ENCODE measurements at regions not wholly inside any gene's neighbourhood (a gene's known extent, or its start where the extent isn't known, plus 50 kb on each side); places are given as distances from the start of the nearest gene placed in this dataset.

DNA sequence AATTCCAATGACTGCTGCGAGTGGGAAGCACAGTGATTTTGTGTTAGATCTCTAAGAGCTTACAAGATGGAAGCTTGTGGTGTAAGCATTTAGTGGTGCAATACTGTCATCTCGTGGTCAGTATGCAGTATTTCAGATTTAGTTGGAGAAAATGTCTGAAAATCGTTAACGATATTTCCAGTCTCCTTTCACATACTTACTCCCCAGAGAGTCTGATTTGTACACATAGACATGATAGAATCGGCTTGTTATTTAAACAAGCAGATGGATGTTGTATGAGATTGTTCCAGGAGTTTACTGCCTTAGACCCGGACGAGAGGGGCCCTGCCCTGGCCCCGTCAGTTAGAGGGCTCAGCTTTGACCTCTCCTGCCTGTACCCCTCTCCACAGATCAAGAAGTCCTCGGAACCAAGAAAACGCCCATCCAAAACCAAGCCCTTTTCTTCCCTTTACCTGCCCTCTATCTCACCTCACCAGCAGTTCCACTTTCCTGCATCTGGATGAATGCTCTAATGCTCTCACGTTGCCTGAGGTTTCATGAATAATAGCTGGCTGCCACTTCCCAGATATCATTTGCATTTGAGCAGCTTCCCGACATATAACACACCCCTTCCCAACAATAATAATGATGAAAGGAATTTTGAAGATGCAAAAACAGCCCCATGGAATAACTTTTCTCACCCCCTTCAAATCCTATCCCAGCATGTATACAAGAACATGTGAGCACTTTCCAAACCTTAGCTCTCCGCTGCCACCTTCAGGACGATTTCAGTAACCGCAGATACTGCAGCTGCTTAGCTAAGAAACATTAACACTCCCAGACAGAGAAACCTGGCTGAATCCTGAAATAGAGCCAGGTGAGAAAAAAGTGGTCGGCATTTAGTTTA, 247.3 kb downstream of the LTN1 start:
- no peak overlapping the region for H3K27ac ChIP-seq
- CTCF ChIA-PET: interaction anchor here (0.5 to 2.0 kb wide), 37 partner anchors 10 to 1982 kb away, joined by 3 to 15 read pairs (median 4); no protein-coding TSS in a partner anchor
- POLR2A ChIA-PET (ENCODE audit: low non-redundant PET): no interaction called here

DNA sequence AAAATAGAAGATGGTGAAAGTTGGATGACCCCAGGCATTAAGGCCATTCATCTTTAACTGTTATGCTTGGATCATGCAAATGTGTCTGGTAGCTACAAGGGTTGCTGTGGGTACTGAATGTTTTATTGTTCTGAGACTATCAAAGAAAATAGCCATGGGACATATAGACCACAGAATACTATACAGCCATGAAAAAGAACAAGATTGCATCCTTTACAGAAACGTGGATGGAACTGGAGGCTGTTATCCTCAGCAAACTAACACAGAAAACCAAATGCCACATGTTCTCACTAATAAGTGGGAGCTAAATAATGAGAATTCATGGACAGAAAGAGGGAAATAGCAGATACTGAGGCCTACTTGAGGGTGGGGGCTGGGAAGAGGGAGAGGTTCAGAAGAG, 249.0 kb downstream of the LTN1 start:
- TF ChIP-seq, protein P1, sequence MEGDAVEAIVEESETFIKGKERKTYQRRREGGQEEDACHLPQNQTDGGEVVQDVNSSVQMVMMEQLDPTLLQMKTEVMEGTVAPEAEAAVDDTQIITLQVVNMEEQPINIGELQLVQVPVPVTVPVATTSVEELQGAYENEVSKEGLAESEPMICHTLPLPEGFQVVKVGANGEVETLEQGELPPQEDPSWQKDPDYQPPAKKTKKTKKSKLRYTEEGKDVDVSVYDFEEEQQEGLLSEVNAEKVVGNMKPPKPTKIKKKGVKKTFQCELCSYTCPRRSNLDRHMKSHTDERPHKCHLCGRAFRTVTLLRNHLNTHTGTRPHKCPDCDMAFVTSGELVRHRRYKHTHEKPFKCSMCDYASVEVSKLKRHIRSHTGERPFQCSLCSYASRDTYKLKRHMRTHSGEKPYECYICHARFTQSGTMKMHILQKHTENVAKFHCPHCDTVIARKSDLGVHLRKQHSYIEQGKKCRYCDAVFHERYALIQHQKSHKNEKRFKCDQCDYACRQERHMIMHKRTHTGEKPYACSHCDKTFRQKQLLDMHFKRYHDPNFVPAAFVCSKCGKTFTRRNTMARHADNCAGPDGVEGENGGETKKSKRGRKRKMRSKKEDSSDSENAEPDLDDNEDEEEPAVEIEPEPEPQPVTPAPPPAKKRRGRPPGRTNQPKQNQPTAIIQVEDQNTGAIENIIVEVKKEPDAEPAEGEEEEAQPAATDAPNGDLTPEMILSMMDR (conservative IDR thresholded peaks at IDR 0.05; ENCODE audit: low read depth): no peak
- CTCF ChIA-PET: interaction anchor here (0.6 kb wide), 2 partner anchors 12 to 280 kb away, joined by 4 to 5 read pairs; no protein-coding TSS in a partner anchor
- no peak for DNase-seq (ENCODE audit: low spot score)
- POLR2A ChIA-PET (ENCODE audit: low non-redundant PET): no interaction called here
- no peak overlapping the region for H3K27ac ChIP-seq

More for the DNA sequence above, 247.3 kb downstream of the LTN1 start:
- DNase-seq (ENCODE audit: low spot score): peak; percentile 61
- TF ChIP-seq, protein P1 (conservative IDR thresholded peaks at IDR 0.05; ENCODE audit: low read depth): peak; percentile 82

DNA sequence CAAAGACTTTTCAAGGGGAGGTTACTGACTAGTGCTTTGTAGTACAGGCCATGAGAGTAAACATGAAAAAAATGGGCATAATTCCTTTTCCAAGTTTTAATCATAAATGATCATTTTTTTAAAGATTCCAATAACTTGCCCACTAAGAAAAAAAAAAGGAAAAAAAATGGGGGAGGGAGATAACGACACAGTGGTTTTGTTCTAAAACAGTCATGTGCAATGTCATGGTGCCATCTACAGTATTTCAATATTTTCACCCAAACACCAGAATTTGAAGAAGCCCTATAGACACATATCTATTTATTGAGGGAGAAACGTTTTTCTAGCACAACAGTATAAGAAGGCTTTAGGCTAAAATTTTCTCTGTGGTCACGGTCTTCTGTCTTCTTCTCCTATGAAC, 250.2 kb downstream of the LTN1 start:
- peak; percentile 30 for DNase-seq (ENCODE audit: low spot score)
- ChIA-PET POLR2A (ENCODE audit: low non-redundant PET) (no interaction called here), CTCF (no interaction called here)
- H3K27ac ChIP-seq: no peak overlapping the region
- TF ChIP-seq, protein P1 (conservative IDR thresholded peaks at IDR 0.05; ENCODE audit: low read depth): peak; percentile 23

DNA sequence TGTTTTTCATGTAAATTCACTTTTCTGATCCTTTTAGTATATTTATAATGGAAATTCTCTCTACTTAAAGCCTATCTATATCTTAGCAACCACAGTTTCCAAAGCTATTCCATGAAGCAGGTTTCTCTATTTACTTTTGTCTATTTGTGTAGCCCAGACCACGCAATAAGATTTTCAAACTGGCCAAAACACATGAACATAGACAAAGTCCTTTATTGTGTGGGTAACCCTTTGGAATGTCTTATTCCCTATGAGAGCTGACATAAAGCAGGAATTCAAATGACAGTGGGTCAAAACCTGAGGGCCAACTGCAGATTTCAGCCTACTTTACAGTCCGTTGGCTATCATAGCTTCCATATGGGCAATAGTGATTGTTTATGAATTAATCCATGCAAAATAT, 252.6 kb downstream of the LTN1 start:
- POLR2A ChIA-PET (ENCODE audit: low non-redundant PET): no interaction called here
- TF ChIP-seq, protein P1 (conservative IDR thresholded peaks at IDR 0.05; ENCODE audit: low read depth): no peak
- DNase-seq (ENCODE audit: low spot score): no peak
- no peak overlapping the region for H3K27ac ChIP-seq
- CTCF ChIA-PET: interaction anchor here (0.5 kb wide), 1 partner anchor 347 kb away, joined by 4 read pairs; no protein-coding TSS in a partner anchor

DNA sequence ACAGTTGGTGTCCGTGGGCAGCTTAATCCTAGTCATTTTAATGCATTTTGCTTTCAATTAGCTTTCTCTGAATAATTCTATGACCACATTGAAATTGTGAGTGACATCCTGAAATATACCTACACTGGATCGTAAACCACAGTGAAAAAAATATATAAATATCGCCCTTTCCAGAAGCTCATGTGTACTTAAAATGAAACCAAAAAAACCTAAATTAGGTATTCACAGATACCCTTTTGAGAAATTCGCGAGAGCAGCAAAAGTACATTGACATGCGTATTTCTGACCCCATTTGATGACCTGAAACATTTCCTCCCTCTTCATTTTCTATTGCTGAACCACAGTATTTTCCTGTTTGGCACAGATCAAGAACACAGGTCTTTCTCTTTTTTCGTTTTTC, 253.8 kb downstream of the LTN1 start:
- POLR2A ChIA-PET (ENCODE audit: low non-redundant PET): no interaction called here
- no peak overlapping the region for H3K27ac ChIP-seq
- no peak for DNase-seq (ENCODE audit: low spot score)
- TF ChIP-seq, protein P1 (conservative IDR thresholded peaks at IDR 0.05; ENCODE audit: low read depth): no peak
- CTCF ChIA-PET: no interaction called here

DNA sequence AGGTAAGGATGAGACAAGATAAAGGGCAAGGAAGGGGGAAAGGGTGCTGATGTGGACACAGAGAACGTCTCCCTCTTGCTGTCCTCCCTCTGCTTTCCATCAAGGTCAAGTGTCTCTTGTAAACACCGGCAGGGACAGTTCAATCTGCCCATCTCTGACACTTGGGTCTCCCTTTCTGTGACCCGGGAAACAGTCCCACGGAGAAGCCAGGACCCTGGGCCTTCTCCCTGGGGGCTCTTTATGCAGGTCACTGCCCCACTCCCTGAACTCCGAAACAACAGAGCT, 254.3 kb downstream of the LTN1 start:
- ChIA-PET CTCF (no interaction called here), POLR2A (ENCODE audit: low non-redundant PET) (no interaction called here)
- no peak for DNase-seq (ENCODE audit: low spot score)
- H3K27ac ChIP-seq: no peak overlapping the region
- TF ChIP-seq, protein P1 (conservative IDR thresholded peaks at IDR 0.05; ENCODE audit: low read depth): no peak

Data from RWPE1 (cell line).